ENCODE measurements at regions not wholly inside any gene's neighbourhood (a gene's known extent, or its start where the extent isn't known, plus 50 kb on each side); places are given as distances from the start of the nearest gene placed in this dataset.

- H3K4me2 ChIP-seq: no peak overlapping the region
- no peaks in the 10 kb centered on the region for H4K20me1 ChIP-seq (ENCODE audit: insufficient read depth)
- no peak overlapping the region for H3K27ac ChIP-seq
- H3K9me3 ChIP-seq (ENCODE audit: insufficient read depth, low read depth): no peaks in the 10 kb centered on the region
- H3K27me3 ChIP-seq (ENCODE audit: insufficient read depth, low read depth): no peaks in the 10 kb centered on the region
- BruUV-seq (replicated peaks): no TSS peak
- intact Hi-C loops (cut with micrococcal nuclease; ENCODE audit: unreplicated experiment): no loop called here
- no peaks in the 10 kb centered on the region for H3K36me3 ChIP-seq (ENCODE audit: low read depth)
- DNase-seq: no peak
- H3K79me2 ChIP-seq (ENCODE audit: low read depth): no peaks in the 10 kb centered on the region
- ChIA-PET POLR2A (ENCODE audit: unreplicated experiment) (no interaction called here), CTCF (no interaction called here)
- no peak overlapping the region for H2AFZ ChIP-seq
- no peaks in the 10 kb centered on the region for H3F3A ChIP-seq (ENCODE audit: insufficient read depth, low read depth)
- H3K4me3 ChIP-seq: no peak overlapping the region
- H3K9me2 ChIP-seq (ENCODE audit: insufficient read depth): no peaks in the 10 kb centered on the region
- TF ChIP-seq EZH2 (IDR thresholded peaks at IDR 0.05; ENCODE audit: low read depth): no peak
- no peak for TF ChIP-seq CTCF (conservative IDR thresholded peaks at IDR 0.05)
- H3K4me1 ChIP-seq (replicated peaks; ENCODE audit: insufficient read depth): no peaks in the 10 kb centered on the region
These were observed 126.3 kb downstream of the KCTD12 start for GRCh38 chr13:76759877-76760276.

- BruUV-seq (replicated peaks): no TSS peak
- TF ChIP-seq EZH2 (IDR thresholded peaks at IDR 0.05; ENCODE audit: low read depth) (no peak), CTCF (conservative IDR thresholded peaks at IDR 0.05) (no peak)
- Histone ChIP-seq H3F3A (ENCODE audit: insufficient read depth, low read depth) (no peaks in the 10 kb centered on the region), H3K9me2 (ENCODE audit: insufficient read depth) (no peaks in the 10 kb centered on the region), H2AFZ (no peak overlapping the region), H3K79me2 (ENCODE audit: low read depth) (no peaks in the 10 kb centered on the region), H3K4me1 (replicated peaks; ENCODE audit: insufficient read depth) (no peaks in the 10 kb centered on the region), H4K20me1 (ENCODE audit: insufficient read depth) (no peaks in the 10 kb centered on the region), H3K27me3 (ENCODE audit: insufficient read depth, low read depth) (no peaks in the 10 kb centered on the region), H3K36me3 (ENCODE audit: low read depth) (no peaks in the 10 kb centered on the region), H3K4me2 (no peak overlapping the region), H3K4me3 (no peak overlapping the region), H3K9me3 (ENCODE audit: insufficient read depth, low read depth) (no peaks in the 10 kb centered on the region), H3K27ac (no peak overlapping the region)
- ChIA-PET CTCF (no interaction called here), POLR2A (ENCODE audit: unreplicated experiment) (no interaction called here)
- no peak for DNase-seq
- intact Hi-C loops (cut with micrococcal nuclease; ENCODE audit: unreplicated experiment): no loop called here
These were observed 127.5 kb downstream of the KCTD12 start for GRCh38 chr13:76758738-76759137.

GRCh38 chr13:76758257-76758656, 127.9 kb downstream of the KCTD12 start:
- CTCF ChIA-PET: no interaction called here
- TF ChIP-seq CTCF (conservative IDR thresholded peaks at IDR 0.05) (no peak), EZH2 (IDR thresholded peaks at IDR 0.05; ENCODE audit: low read depth) (no peak)
- POLR2A ChIA-PET (ENCODE audit: unreplicated experiment): no interaction called here

More at GRCh38 chr13:76758257-76758656, 127.9 kb downstream of the KCTD12 start:
- Histone ChIP-seq H3K4me2 (no peak overlapping the region), H4K20me1 (ENCODE audit: insufficient read depth) (no peaks in the 10 kb centered on the region), H3K9me2 (ENCODE audit: insufficient read depth) (no peaks in the 10 kb centered on the region), H3K36me3 (ENCODE audit: low read depth) (no peaks in the 10 kb centered on the region), H3K27ac (no peak overlapping the region), H2AFZ (no peak overlapping the region), H3K4me3 (no peak overlapping the region), H3F3A (ENCODE audit: insufficient read depth, low read depth) (no peaks in the 10 kb centered on the region), H3K4me1 (replicated peaks; ENCODE audit: insufficient read depth) (no peaks in the 10 kb centered on the region), H3K79me2 (ENCODE audit: low read depth) (no peaks in the 10 kb centered on the region), H3K9me3 (ENCODE audit: insufficient read depth, low read depth) (no peaks in the 10 kb centered on the region), H3K27me3 (ENCODE audit: insufficient read depth, low read depth) (no peaks in the 10 kb centered on the region)
- intact Hi-C loops (cut with micrococcal nuclease; ENCODE audit: unreplicated experiment): no loop called here
- DNase-seq: no peak
- no TSS peak for BruUV-seq (replicated peaks)
